ENCODE measurements at regions not wholly inside any gene's neighbourhood (a gene's known extent, or its start where the extent isn't known, plus 50 kb on each side); places are given as distances from the start of the nearest gene placed in this dataset.

- TF ChIP-seq POLR2A (IDR thresholded peaks at IDR 0.05; ENCODE audit: extremely low read depth, insufficient read length) (no peak), MYC (IDR thresholded peaks at IDR 0.05; ENCODE audit: low read depth, low read length) (no peak)
- TF ChIP-seq, protein P1, sequence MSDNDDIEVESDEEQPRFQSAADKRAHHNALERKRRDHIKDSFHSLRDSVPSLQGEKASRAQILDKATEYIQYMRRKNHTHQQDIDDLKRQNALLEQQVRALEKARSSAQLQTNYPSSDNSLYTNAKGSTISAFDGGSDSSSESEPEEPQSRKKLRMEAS (IDR thresholded peaks at IDR 0.05; ENCODE audit: low read depth, low read length), result no peak
- no peak overlapping the region for H3K4me3 ChIP-seq (ENCODE audit: low read depth, low read length)
- no peak for DNase-seq (ENCODE audit: low read depth)
Measured at GRCh38 chr16:63169100-63169499, 1132.9 kb upstream of the CDH8 start.

GRCh38 chr16:63157818-63158217, 1121.6 kb upstream of the CDH8 start:
- H3K4me3 ChIP-seq (ENCODE audit: low read depth, low read length), result no peak overlapping the region
- no peak for DNase-seq (ENCODE audit: low read depth)
- TF ChIP-seq, protein P2, sequence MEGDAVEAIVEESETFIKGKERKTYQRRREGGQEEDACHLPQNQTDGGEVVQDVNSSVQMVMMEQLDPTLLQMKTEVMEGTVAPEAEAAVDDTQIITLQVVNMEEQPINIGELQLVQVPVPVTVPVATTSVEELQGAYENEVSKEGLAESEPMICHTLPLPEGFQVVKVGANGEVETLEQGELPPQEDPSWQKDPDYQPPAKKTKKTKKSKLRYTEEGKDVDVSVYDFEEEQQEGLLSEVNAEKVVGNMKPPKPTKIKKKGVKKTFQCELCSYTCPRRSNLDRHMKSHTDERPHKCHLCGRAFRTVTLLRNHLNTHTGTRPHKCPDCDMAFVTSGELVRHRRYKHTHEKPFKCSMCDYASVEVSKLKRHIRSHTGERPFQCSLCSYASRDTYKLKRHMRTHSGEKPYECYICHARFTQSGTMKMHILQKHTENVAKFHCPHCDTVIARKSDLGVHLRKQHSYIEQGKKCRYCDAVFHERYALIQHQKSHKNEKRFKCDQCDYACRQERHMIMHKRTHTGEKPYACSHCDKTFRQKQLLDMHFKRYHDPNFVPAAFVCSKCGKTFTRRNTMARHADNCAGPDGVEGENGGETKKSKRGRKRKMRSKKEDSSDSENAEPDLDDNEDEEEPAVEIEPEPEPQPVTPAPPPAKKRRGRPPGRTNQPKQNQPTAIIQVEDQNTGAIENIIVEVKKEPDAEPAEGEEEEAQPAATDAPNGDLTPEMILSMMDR (IDR thresholded peaks at IDR 0.05; ENCODE audit: low read depth, low read length), result no peak
- TF ChIP-seq, protein P1 (IDR thresholded peaks at IDR 0.05; ENCODE audit: low read depth, low read length), result no peak
- no peak for TF ChIP-seq MYC (IDR thresholded peaks at IDR 0.05; ENCODE audit: low read depth, low read length)
- no peak for TF ChIP-seq POLR2A (IDR thresholded peaks at IDR 0.05; ENCODE audit: extremely low read depth, insufficient read length)

- H3K4me3 ChIP-seq (ENCODE audit: low read depth, low read length), result no peak overlapping the region
- TF ChIP-seq, protein P1 (IDR thresholded peaks at IDR 0.05; ENCODE audit: low read depth, low read length), result no peak
- TF ChIP-seq, protein P2 (IDR thresholded peaks at IDR 0.05; ENCODE audit: low read depth, low read length), result no peak
- DNase-seq (ENCODE audit: low read depth), result no peak
Measured at GRCh38 chr16:63146251-63146650, 1110.0 kb upstream of the CDH8 start.

GRCh38 chr16:63145411-63145810, 1109.2 kb upstream of the CDH8 start:
- TF ChIP-seq, protein P1 (IDR thresholded peaks at IDR 0.05; ENCODE audit: low read depth, low read length), result no peak
- TF ChIP-seq MYC (IDR thresholded peaks at IDR 0.05; ENCODE audit: low read depth, low read length) (no peak), POLR2A (IDR thresholded peaks at IDR 0.05; ENCODE audit: extremely low read depth, insufficient read length) (no peak)
- TF ChIP-seq, protein P2 (IDR thresholded peaks at IDR 0.05; ENCODE audit: low read depth, low read length), result no peak
- no peak for DNase-seq (ENCODE audit: low read depth)
- H3K4me3 ChIP-seq (ENCODE audit: low read depth, low read length), result no peak overlapping the region

DNA sequence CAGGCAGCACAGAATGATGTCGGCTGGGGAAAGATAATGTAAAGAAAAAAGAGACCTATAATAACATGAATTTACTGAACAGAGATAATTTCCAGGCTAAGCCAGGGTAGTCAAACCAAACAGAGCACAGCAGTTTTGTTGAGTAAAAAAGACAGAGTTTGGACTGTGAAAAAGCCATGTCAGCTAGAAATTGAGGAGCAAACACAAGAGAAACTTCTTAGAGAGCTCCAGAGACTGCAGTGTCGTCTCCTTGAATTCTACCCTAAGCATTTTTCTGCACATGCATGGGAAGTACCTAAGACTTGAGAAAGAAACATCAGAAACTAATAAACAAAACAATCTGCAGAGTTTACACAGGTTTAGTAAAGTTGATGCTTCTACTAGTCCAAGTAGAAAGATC, 1098.8 kb upstream of the CDH8 start:
- TF ChIP-seq, protein P1 (IDR thresholded peaks at IDR 0.05; ENCODE audit: low read depth, low read length), result no peak
- TF ChIP-seq POLR2A (IDR thresholded peaks at IDR 0.05; ENCODE audit: extremely low read depth, insufficient read length) (no peak), MYC (IDR thresholded peaks at IDR 0.05; ENCODE audit: low read depth, low read length) (no peak)
- TF ChIP-seq, protein P2 (IDR thresholded peaks at IDR 0.05; ENCODE audit: low read depth, low read length), result no peak
- no peak overlapping the region for H3K4me3 ChIP-seq (ENCODE audit: low read depth, low read length)
- DNase-seq (ENCODE audit: low read depth), result no peak

- TF ChIP-seq MYC (IDR thresholded peaks at IDR 0.05; ENCODE audit: low read depth, low read length), result no peak
- TF ChIP-seq POLR2A (IDR thresholded peaks at IDR 0.05; ENCODE audit: extremely low read depth, insufficient read length), result no peak
- TF ChIP-seq, protein P1 (IDR thresholded peaks at IDR 0.05; ENCODE audit: low read depth, low read length), result no peak
- TF ChIP-seq, protein P2 (IDR thresholded peaks at IDR 0.05; ENCODE audit: low read depth, low read length), result no peak
- no peak for DNase-seq (ENCODE audit: low read depth)
- H3K4me3 ChIP-seq (ENCODE audit: low read depth, low read length), result no peak overlapping the region
Measured at GRCh38 chr16:63131503-63131902, 1095.3 kb upstream of the CDH8 start.
